ENCODE measurements at regions not wholly inside any gene's neighbourhood (a gene's known extent, or its start where the extent isn't known, plus 50 kb on each side); places are given as distances from the start of the nearest gene placed in this dataset.

DNA sequence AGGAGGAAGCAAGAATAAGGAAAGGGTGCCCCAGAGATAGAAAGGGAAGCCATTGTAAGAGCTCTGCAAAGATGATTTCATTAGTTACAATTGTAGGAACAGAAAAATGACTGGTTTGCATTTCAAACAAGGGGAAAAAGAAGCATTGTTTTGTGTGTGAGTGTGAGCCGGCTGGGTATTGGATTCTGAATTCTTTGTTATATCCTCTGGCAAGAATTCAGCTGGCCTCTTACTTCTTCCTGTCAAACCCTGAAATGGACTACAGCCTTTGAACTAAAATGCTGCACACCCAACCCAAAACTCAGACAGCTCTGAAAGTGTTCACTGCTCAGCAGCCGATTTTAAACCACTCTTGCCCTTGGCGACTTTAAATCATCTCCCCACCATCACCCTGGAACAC lies 461.3 kb downstream of the PMP22 start:
- peaks cover 0 to 4% of the 10 kb centered on the region in 2 experiments; a peak in 1 of 4 replicates for H3K9me3 ChIP-seq (ENCODE audit: control insufficient read depth in 1 of 2, insufficient read depth in 1 of 2, low read depth in 1 of 2, low read length in 2 of 2)
- H4K20me1 ChIP-seq (ENCODE audit: insufficient read depth) = no peaks in the 10 kb centered on the region; the same call in 1 of the 2 replicates
- ATAC-seq (no peak), DNase-seq (ENCODE audit: low read depth, low spot score) (no peak)
- H3K4me2 ChIP-seq (ENCODE audit: low read length) = no peak overlapping the region
- no TSS peak for BruUV-seq (replicated peaks)
- H2AFZ ChIP-seq (ENCODE audit: low read depth, low read length, poor library complexity, severe bottlenecking) = no peak overlapping the region
- H3K9me2 ChIP-seq (ENCODE audit: insufficient read depth) = no peaks in the 10 kb centered on the region
- no peak overlapping the region for H3K9ac ChIP-seq (ENCODE audit: low read length)
- no peak overlapping the region for H3K4me3 ChIP-seq (replicated peaks in 1 of 2; ENCODE audit: low read depth in 1 of 2, low read length in 2 of 2)
- intact Hi-C loops (cut with micrococcal nuclease) = no loop called here
- no peak overlapping the region for H3K27ac ChIP-seq (ENCODE audit: low read depth, low read length)
- ChIA-PET CTCF (no interaction called here), POLR2A (no interaction called here), RAD21 (ENCODE audit: low non-redundant PET in 1 of 2, low total read pairs in 2 of 2, uncharacterized antibody in 2 of 2, unreplicated experiment in 2 of 2) (no interaction called here)
- no peaks in the 10 kb centered on the region for H3K79me2 ChIP-seq (ENCODE audit: insufficient read depth, low read length)
- H3K27me3 ChIP-seq (ENCODE audit: insufficient read depth, low read length) = no peaks in the 10 kb centered on the region
- H3K4me1 ChIP-seq (ENCODE audit: control insufficient read depth in 1 of 2, insufficient read depth in 2 of 2, low read length in 2 of 2) = no peaks in the 10 kb centered on the region
- no peaks in the 10 kb centered on the region for H3K36me3 ChIP-seq (ENCODE audit: control insufficient read depth in 1 of 2, insufficient read depth in 2 of 2, low read length in 2 of 2)
- no peak for TF ChIP-seq CBX3 (IDR thresholded peaks at IDR 0.05; ENCODE audit: low read depth)
- TF ChIP-seq SP1 (IDR thresholded peaks at IDR 0.05; ENCODE audit: low read depth) = no peak
- no peak for TF ChIP-seq ELF1 (IDR thresholded peaks at IDR 0.05; ENCODE audit: borderline replicate concordance, low read depth)
- no peak for TF ChIP-seq SIN3A (IDR thresholded peaks at IDR 0.05; ENCODE audit: low read depth)
- no peak for TF ChIP-seq CEBPB (IDR thresholded peaks at IDR 0.05; ENCODE audit: low read depth)
- no peak for TF ChIP-seq RAD21 (IDR thresholded peaks at IDR 0.05; ENCODE audit: low read depth)
- no peak for TF ChIP-seq SRF (IDR thresholded peaks at IDR 0.05; ENCODE audit: low read depth)
- TF ChIP-seq ZFX (IDR thresholded peaks at IDR 0.05) = no peak
- TF ChIP-seq ZNF274 (IDR thresholded peaks at IDR 0.05; ENCODE audit: low read depth, low read length) = no peak
- TF ChIP-seq EZH2 (IDR thresholded peaks at IDR 0.05) = no peak
- TF ChIP-seq ATF3 (IDR thresholded peaks at IDR 0.05) = no peak
- TF ChIP-seq EZH2phosphoT487 (IDR thresholded peaks at IDR 0.05; ENCODE audit: borderline replicate concordance) = no peak
- no peak for TF ChIP-seq YY1 (IDR thresholded peaks at IDR 0.05; ENCODE audit: extremely low read depth, insufficient replicate concordance, low read depth, low read length)
- TF ChIP-seq, protein P1, sequence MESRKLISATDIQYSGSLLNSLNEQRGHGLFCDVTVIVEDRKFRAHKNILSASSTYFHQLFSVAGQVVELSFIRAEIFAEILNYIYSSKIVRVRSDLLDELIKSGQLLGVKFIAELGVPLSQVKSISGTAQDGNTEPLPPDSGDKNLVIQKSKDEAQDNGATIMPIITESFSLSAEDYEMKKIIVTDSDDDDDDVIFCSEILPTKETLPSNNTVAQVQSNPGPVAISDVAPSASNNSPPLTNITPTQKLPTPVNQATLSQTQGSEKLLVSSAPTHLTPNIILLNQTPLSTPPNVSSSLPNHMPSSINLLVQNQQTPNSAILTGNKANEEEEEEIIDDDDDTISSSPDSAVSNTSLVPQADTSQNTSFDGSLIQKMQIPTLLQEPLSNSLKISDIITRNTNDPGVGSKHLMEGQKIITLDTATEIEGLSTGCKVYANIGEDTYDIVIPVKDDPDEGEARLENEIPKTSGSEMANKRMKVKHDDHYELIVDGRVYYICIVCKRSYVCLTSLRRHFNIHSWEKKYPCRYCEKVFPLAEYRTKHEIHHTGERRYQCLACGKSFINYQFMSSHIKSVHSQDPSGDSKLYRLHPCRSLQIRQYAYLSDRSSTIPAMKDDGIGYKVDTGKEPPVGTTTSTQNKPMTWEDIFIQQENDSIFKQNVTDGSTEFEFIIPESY (IDR thresholded peaks at IDR 0.05; ENCODE audit: extremely low read depth, insufficient replicate concordance, low read length) = no peak
- no peak for TF ChIP-seq JUND (IDR thresholded peaks at IDR 0.05)
- TF ChIP-seq POLR2AphosphoS5 (IDR thresholded peaks at IDR 0.05; ENCODE audit: low read depth, low read length) = no peak
- TF ChIP-seq FOSL1 (IDR thresholded peaks at IDR 0.05; ENCODE audit: low read depth) = no peak
- no peak for TF ChIP-seq MAX (IDR thresholded peaks at IDR 0.05)
- no peak for TF ChIP-seq EGR1 (IDR thresholded peaks at IDR 0.05; ENCODE audit: low read depth)
